ENCODE measurements at regions not wholly inside any gene's neighbourhood (a gene's known extent, or its start where the extent isn't known, plus 50 kb on each side); places are given as distances from the start of the nearest gene placed in this dataset.

GRCh38 chr21:43291347-43291950 lies 122.6 kb downstream of the CRYAA start (continued):
- TF ChIP-seq ZNF462 (CRISPR knock-in tag; IDR thresholded peaks at IDR 0.05): no peak
- TF ChIP-seq, protein P1, sequence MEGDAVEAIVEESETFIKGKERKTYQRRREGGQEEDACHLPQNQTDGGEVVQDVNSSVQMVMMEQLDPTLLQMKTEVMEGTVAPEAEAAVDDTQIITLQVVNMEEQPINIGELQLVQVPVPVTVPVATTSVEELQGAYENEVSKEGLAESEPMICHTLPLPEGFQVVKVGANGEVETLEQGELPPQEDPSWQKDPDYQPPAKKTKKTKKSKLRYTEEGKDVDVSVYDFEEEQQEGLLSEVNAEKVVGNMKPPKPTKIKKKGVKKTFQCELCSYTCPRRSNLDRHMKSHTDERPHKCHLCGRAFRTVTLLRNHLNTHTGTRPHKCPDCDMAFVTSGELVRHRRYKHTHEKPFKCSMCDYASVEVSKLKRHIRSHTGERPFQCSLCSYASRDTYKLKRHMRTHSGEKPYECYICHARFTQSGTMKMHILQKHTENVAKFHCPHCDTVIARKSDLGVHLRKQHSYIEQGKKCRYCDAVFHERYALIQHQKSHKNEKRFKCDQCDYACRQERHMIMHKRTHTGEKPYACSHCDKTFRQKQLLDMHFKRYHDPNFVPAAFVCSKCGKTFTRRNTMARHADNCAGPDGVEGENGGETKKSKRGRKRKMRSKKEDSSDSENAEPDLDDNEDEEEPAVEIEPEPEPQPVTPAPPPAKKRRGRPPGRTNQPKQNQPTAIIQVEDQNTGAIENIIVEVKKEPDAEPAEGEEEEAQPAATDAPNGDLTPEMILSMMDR (conservative IDR thresholded peaks at IDR 0.05; ENCODE audit: low read depth in 2 of 2): no peak

DNA sequence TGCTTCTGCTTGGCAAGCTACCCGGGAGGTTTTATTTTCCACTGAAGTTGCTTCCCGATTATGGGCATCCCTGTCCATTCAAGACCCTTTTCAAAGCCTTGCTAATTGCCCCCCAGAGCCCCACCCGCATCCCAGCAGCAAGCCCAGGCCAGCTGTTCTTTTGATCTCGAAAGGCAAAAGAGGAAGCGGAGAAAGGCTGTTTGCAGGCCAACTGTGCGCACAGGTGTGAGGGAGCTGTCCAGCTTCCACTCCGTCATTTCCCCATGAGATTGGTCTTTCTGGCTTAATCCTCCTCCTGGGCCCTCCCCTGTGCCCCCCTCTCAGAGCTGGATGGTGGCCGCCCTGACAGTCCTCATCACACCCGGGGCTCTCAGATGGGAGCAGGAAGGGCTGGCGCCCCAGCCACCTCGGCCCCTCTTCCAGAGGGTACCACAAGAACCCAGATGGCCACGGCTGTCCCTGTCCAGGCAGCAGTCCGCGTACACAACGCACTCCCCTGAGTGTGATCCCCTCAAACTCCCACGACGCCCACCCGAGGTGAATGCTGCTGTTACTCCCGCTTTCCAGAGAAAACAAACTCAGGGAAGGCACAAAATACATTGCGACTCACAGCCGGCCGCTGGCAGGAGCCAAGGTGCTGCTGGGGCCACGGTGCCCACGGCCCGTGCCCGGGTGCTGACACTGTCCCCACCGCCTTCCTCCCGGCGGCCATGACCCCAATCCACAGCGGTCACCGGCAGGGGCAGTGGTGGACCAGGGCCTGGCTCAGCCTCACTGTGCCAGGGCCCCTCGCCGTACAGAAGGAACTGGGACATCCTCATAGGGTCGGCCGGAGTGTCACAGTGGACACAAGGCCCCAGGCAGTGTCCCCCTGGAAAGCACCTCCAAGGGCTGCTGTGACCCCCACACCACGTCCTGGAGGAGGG lies 121.9 kb downstream of the CRYAA start:
- H3K4me1 ChIP-seq (ENCODE audit: insufficient read depth): no peaks in the 10 kb centered on the region
- peaks cover 2% of the 10 kb centered on the region for H3K27me3 Mint-ChIP-seq (ENCODE audit: insufficient read depth, low read depth, poor library complexity)
- no peaks in the 10 kb centered on the region for H3K27me3 ChIP-seq (ENCODE audit: insufficient read depth)
- no peak for TF ChIP-seq ZNF462 (CRISPR knock-in tag; IDR thresholded peaks at IDR 0.05)

More for the DNA sequence above, 121.9 kb downstream of the CRYAA start:
- H3K36me3 Mint-ChIP-seq (ENCODE audit: low read depth): no peaks in the 10 kb centered on the region
- DNase-seq (ENCODE audit: low spot score): no peak
- Histone ChIP-seq H3K9me2 (ENCODE audit: insufficient read depth) (no peaks in the 10 kb centered on the region), H3K36me3 (ENCODE audit: insufficient read depth) (no peaks in the 10 kb centered on the region), H2AFZ (no peak overlapping the region), H3K4me2 (no peak overlapping the region), H4K20me1 (replicated peaks; ENCODE audit: insufficient read depth) (no peaks in the 10 kb centered on the region), H3K27ac (ENCODE audit: low read depth) (no peak overlapping the region), H3F3A (replicated peaks; ENCODE audit: low read depth) (no peaks in the 10 kb centered on the region), H3K79me2 (replicated peaks; ENCODE audit: insufficient read depth) (no peaks in the 10 kb centered on the region), H3K4me3 (no peak overlapping the region)
- no peaks in the 10 kb centered on the region for H3K4me1 Mint-ChIP-seq
- H3K9me3 Mint-ChIP-seq: no peaks in the 10 kb centered on the region
- H3K4me3 Mint-ChIP-seq: no peak overlapping the region
- no peak overlapping the region for H3K27ac Mint-ChIP-seq
- peak; percentile 60 for ATAC-seq

Measured in GM23338 (cell line).